GM18873 (cell line): ENCODE measurements at regions not wholly inside any gene's neighbourhood (a gene's known extent, or its start where the extent isn't known, plus 50 kb on each side); places are given as distances from the start of the nearest gene placed in this dataset.
"Not testable (repeated sequence)": the region's sequence is repeated elsewhere in the genome, so short reads cannot be mapped to it uniquely, and the experiment has no call there.

Source experiments
- ATAC-seq: cut with Tn5 transposase; IDR thresholded peaks from one replicate; pipeline ENCODE4 v1.9.1; 2021; ENCODE audit warnings: mild to moderate bottlenecking, moderate library complexity, moderate number of reproducible peaks; ENCODE audit not compliant: unreplicated experiment, low FRiP score

- no peak for ATAC-seq
These were observed 280.9 kb upstream of the CDH2 start for GRCh38 chr18:28457784-28458183.

GRCh38 chr18:28455971-28456370, 279.0 kb upstream of the CDH2 start:
- no peak for ATAC-seq

- ATAC-seq, result no peak
These were observed 262.9 kb upstream of the CDH2 start for GRCh38 chr18:28439870-28440269.

- no peak for ATAC-seq
These were observed 261.5 kb upstream of the CDH2 start for GRCh38 chr18:28438381-28438780.

- no peak for ATAC-seq
These were observed 255.4 kb upstream of the CDH2 start for GRCh38 chr18:28432339-28432738.

GRCh38 chr18:28425886-28426285, 249.0 kb upstream of the CDH2 start:
- ATAC-seq, result no peak

- ATAC-seq, result no peak
These were observed 245.6 kb upstream of the CDH2 start for GRCh38 chr18:28422577-28422976.

- not testable (repeated sequence) for ATAC-seq
These were observed 245.0 kb upstream of the CDH2 start for GRCh38 chr18:28421950-28422349.

- ATAC-seq, result no peak
These were observed 235.6 kb upstream of the CDH2 start for GRCh38 chr18:28412521-28412920.

- no peak for ATAC-seq
These were observed 234.9 kb upstream of the CDH2 start for GRCh38 chr18:28411806-28412205.

- ATAC-seq, result no peak
These were observed 232.9 kb upstream of the CDH2 start for GRCh38 chr18:28409811-28410210.

GRCh38 chr18:28408528-28408927, 231.6 kb upstream of the CDH2 start:
- no peak for ATAC-seq

GRCh38 chr18:28407681-28408080, 230.8 kb upstream of the CDH2 start:
- ATAC-seq, result no peak

- ATAC-seq, result no peak
These were observed 229.6 kb upstream of the CDH2 start for GRCh38 chr18:28406533-28406932.

GRCh38 chr18:28404694-28405093, 227.8 kb upstream of the CDH2 start:
- no peak for ATAC-seq

GRCh38 chr18:28399781-28400362, 222.9 kb upstream of the CDH2 start:
- ATAC-seq, result no peak

GRCh38 chr18:28398471-28398870, 221.5 kb upstream of the CDH2 start:
- no peak for ATAC-seq

GRCh38 chr18:28390022-28390421, 213.1 kb upstream of the CDH2 start:
- ATAC-seq, result no peak

GRCh38 chr18:28382215-28382879, 205.4 kb upstream of the CDH2 start:
- ATAC-seq, result no peak

- ATAC-seq, result no peak
These were observed 195.3 kb upstream of the CDH2 start for GRCh38 chr18:28372186-28372585.

GRCh38 chr18:28366676-28367075, 189.7 kb upstream of the CDH2 start:
- no peak for ATAC-seq

GRCh38 chr18:28365411-28365831, 188.5 kb upstream of the CDH2 start:
- no peak for ATAC-seq
